Gastrocnemius medialis (tissue), 4 donors: ENCODE measurements at regions not wholly inside any gene's neighbourhood (a gene's known extent, or its start where the extent isn't known, plus 50 kb on each side); places are given as distances from the start of the nearest gene placed in this dataset.

ENCODE experiments used
- ATAC-seq, 2 donors: fragments of 150-250 bp; one replicate each; pipeline ENCODE4 v1.9.1; 2016
- DNase-seq, 2 donors: peaks; one replicate each; pipeline ENCODE4 v3.0.0-alpha.2; 2019
- H3K27ac ChIP-seq, 4 donors: fragments of 200-600 bp; sonication (generic); 1 replicate in 1 of 4; 2 replicates in 3 of 4; pipeline ENCODE4 v1.5.1; 2016 to 2018; ENCODE audit warnings: mild to moderate bottlenecking in 2 of 4, moderate library complexity in 1 of 4
- H3K27me3 ChIP-seq, 3 donors: fragments of 200-600 bp; sonication (generic) in 2 of 3; 1 replicate in 1 of 3; 2 replicates in 2 of 3; pipeline versions ENCODE4 v1.5.1 to v1.6.0; 2016 to 2019; ENCODE audit warnings: mild to moderate bottlenecking in 1 of 3, moderate library complexity in 1 of 3
- H3K36me3 ChIP-seq, 2 donors: fragments of 200-600 bp; sonication (generic) in 1 of 2; one replicate each; pipeline ENCODE4 v1.5.1; 2017 to 2018
- H3K4me1 ChIP-seq, 2 donors: fragments of 200-600 bp; sonication (generic) in 1 of 2; one replicate each; pipeline ENCODE4 v1.5.1; 2016 to 2017; ENCODE audit warnings: mild to moderate bottlenecking in 2 of 2
- H3K4me3 ChIP-seq, 4 donors: fragments of 200-600 bp; sonication (generic) in 3 of 4; 1 replicate in 1 of 4; 2 replicates in 3 of 4; pipeline ENCODE4 v1.5.1; 2016 to 2019; ENCODE audit warnings: mild to moderate bottlenecking in 2 of 4
- H3K9me3 ChIP-seq, 3 donors: fragments of 200-600 bp; sonication (generic) in 2 of 3; 1 replicate in 1 of 3; 2 replicates in 2 of 3; pipeline ENCODE4 v1.5.1; 2016 to 2019
- CTCF ChIP-seq, 5 experiments: fragments of 450-650 bp in 3 of 5; fragments of 200-600 bp in 2 of 5; sonication (generic) in 2 of 5; IDR thresholded peaks in 4 of 5; conservative IDR thresholded peaks in 1 of 5; 1 replicate in 4 of 5; 2 replicates in 1 of 5; pipeline ENCODE4 v1.5.1; 2016 to 2019; ENCODE audit warnings: antibody characterized with exemption in 5 of 5, mild to moderate bottlenecking in 3 of 5, moderate library complexity in 3 of 5
- POLR2A ChIP-seq, 2 donors: fragments of 450-650 bp; IDR thresholded peaks; one replicate each; pipeline ENCODE4 v1.6.1; 2017; ENCODE audit warnings: antibody characterized with exemption in 2 of 2, mild to moderate bottlenecking in 2 of 2, moderate library complexity in 2 of 2
- in situ Hi-C, 4 donors: fragments of 200-750 bp; cut with MboI; loops; one replicate each; pipeline versions ENCODE4 v1.15.0 to v1.8.0; 2017; ENCODE audit warnings: low sequenced_read_pairs in 4 of 4
- intact Hi-C: fragments of 100-400 bp; cut with DNase I; formaldehyde crosslinking; loops from one replicate; pipeline ENCODE4 v1.15.1; 2023; ENCODE audit warnings: low total_unique reads

GRCh38 chr12:24473097-24473496 is 475.8 kb downstream of the BCAT1 start:
- no peak for ATAC-seq
- intact Hi-C loops (no loop called here), in situ Hi-C loops (no loop called here)
- H3K27ac ChIP-seq, result no peak overlapping the region
- no peak overlapping the region for H3K4me3 ChIP-seq
- TF ChIP-seq POLR2A (IDR thresholded peaks at IDR 0.05), result no peak
- no peak for TF ChIP-seq CTCF (IDR thresholded peaks at IDR 0.05 in 4 of 5, conservative IDR thresholded peaks at IDR 0.05 in 1 of 5)
- H3K4me1 ChIP-seq, result no peaks in the 10 kb centered on the region
- DNase-seq, result no peak
- no peaks in the 10 kb centered on the region for H3K27me3 ChIP-seq
- H3K9me3 ChIP-seq, result no peaks in the 10 kb centered on the region
- H3K36me3 ChIP-seq, result no peaks in the 10 kb centered on the region

DNA sequence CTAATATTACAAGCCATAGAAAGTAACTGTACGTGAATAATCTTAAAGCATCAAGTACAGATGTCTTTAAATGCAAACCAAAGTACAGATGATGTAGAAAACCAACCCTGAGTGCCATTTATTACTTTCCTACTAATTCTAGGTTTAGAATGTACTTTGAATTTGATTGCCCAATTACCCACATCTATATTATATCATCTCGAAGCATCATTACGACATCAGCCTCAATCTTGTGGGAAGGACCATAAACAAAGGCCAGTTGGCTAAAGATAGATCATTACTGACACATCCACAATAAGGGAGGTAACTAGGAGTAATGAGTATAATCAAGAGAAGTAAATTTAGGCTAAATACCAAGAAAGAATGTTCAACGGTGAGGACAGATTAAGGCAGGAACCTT is 478.9 kb downstream of the BCAT1 start:
- H3K4me1 ChIP-seq, result no peaks in the 10 kb centered on the region
- TF ChIP-seq POLR2A (IDR thresholded peaks at IDR 0.05) (no peak), CTCF (IDR thresholded peaks at IDR 0.05 in 4 of 5, conservative IDR thresholded peaks at IDR 0.05 in 1 of 5) (no peak)
- no peaks in the 10 kb centered on the region for H3K27me3 ChIP-seq
- no peaks in the 10 kb centered on the region for H3K36me3 ChIP-seq
- no peak overlapping the region for H3K4me3 ChIP-seq
- in situ Hi-C loops, result no loop called here
- no peak for ATAC-seq
- intact Hi-C loops, result no loop called here
- H3K9me3 ChIP-seq, result no peaks in the 10 kb centered on the region
- DNase-seq, result no peak
- H3K27ac ChIP-seq, result no peak overlapping the region

GRCh38 chr12:24469089-24469488 is 479.8 kb downstream of the BCAT1 start:
- Histone ChIP-seq H3K4me3 (no peak overlapping the region), H3K4me1 (no peaks in the 10 kb centered on the region), H3K9me3 (no peaks in the 10 kb centered on the region), H3K36me3 (no peaks in the 10 kb centered on the region), H3K27me3 (no peaks in the 10 kb centered on the region), H3K27ac (no peak overlapping the region)
- DNase-seq (no peak), ATAC-seq (no peak)
- intact Hi-C loops (no loop called here), in situ Hi-C loops (no loop called here)
- TF ChIP-seq CTCF (IDR thresholded peaks at IDR 0.05 in 4 of 5, conservative IDR thresholded peaks at IDR 0.05 in 1 of 5), result no peak
- TF ChIP-seq POLR2A (IDR thresholded peaks at IDR 0.05), result no peak

GRCh38 chr12:24467226-24467625 is 481.7 kb downstream of the BCAT1 start:
- in situ Hi-C loops (no loop called here), intact Hi-C loops (no loop called here)
- H3K27ac ChIP-seq, result no peak overlapping the region
- no peaks in the 10 kb centered on the region for H3K4me1 ChIP-seq
- no peak overlapping the region for H3K4me3 ChIP-seq
- no peaks in the 10 kb centered on the region for H3K36me3 ChIP-seq
- no peaks in the 10 kb centered on the region for H3K27me3 ChIP-seq
- DNase-seq, result no peak
- no peaks in the 10 kb centered on the region for H3K9me3 ChIP-seq
- TF ChIP-seq CTCF (IDR thresholded peaks at IDR 0.05 in 4 of 5, conservative IDR thresholded peaks at IDR 0.05 in 1 of 5) (no peak), POLR2A (IDR thresholded peaks at IDR 0.05) (no peak)
- ATAC-seq, result no peak

GRCh38 chr12:24463375-24463774 is 485.5 kb downstream of the BCAT1 start:
- intact Hi-C loops, result no loop called here
- TF ChIP-seq POLR2A (IDR thresholded peaks at IDR 0.05) (no peak), CTCF (IDR thresholded peaks at IDR 0.05 in 4 of 5, conservative IDR thresholded peaks at IDR 0.05 in 1 of 5) (no peak)
- Histone ChIP-seq H3K4me3 (no peak overlapping the region), H3K36me3 (no peaks in the 10 kb centered on the region), H3K4me1 (no peaks in the 10 kb centered on the region), H3K27me3 (no peaks in the 10 kb centered on the region), H3K27ac (no peak overlapping the region), H3K9me3 (no peaks in the 10 kb centered on the region)
- ATAC-seq, result no peak
- no peak for DNase-seq
- in situ Hi-C loops, result no loop called here
